Lower lobe of right lung (tissue), 2 donors: ENCODE measurements at regions not wholly inside any gene's neighbourhood (a gene's known extent, or its start where the extent isn't known, plus 50 kb on each side); places are given as distances from the start of the nearest gene placed in this dataset.
A peak's percentile ranks its signal among the peaks of the same experiment; 100 is the strongest.
"Not testable (repeated sequence)": the region's sequence is repeated elsewhere in the genome, so short reads cannot be mapped to it uniquely, and the experiment has no call there.

Source experiments
- ATAC-seq, 2 donors: fragments of 200-7000 bp; cut with Tn5 transposase; one replicate each; pipeline ENCODE4 v1.9.1; 2020 to 2022; ENCODE audit warnings: mild to moderate bottlenecking in 2 of 2, moderate library complexity in 2 of 2
- DNase-seq: peaks from one replicate; pipeline ENCODE4 v3.0.0-alpha.2; 2020
- H3K27ac ChIP-seq: fragments of 200-600 bp; one replicate; pipeline ENCODE4 v1.8.0; 2022
- H3K27me3 ChIP-seq: fragments of 200-600 bp; one replicate; pipeline ENCODE4 v1.8.0; 2022; ENCODE audit warnings: low read depth
- H3K36me3 ChIP-seq: fragments of 200-600 bp; one replicate; pipeline ENCODE4 v1.8.0; 2022; ENCODE audit warnings: mild to moderate bottlenecking
- H3K4me1 ChIP-seq: fragments of 200-600 bp; one replicate; pipeline ENCODE4 v1.8.0; 2022
- H3K4me3 ChIP-seq: fragments of 200-600 bp; one replicate; pipeline ENCODE4 v1.8.0; 2022; ENCODE audit warnings: mild to moderate bottlenecking
- H3K9me3 ChIP-seq: fragments of 200-600 bp; one replicate; pipeline ENCODE4 v1.8.0; 2022
- CTCF ChIP-seq: fragments of 200-600 bp; IDR thresholded peaks from one replicate; pipeline ENCODE4 v1.8.0; 2022; ENCODE audit warnings: antibody characterized with exemption, mild to moderate bottlenecking
- intact Hi-C: fragments of 100-400 bp; cut with DNase I; formaldehyde crosslinking; loops from one replicate; pipeline ENCODE4 v1.11.0; 2022
- donor health status: DM: no; HTN: yes; CAD: no; lungs with severe emphysema.

GRCh38 chr7:16091701-16092310 is 329.5 kb downstream of the CRPPA start:
- Histone ChIP-seq H3K4me3 (no peak overlapping the region), H3K36me3 (no peaks in the 10 kb centered on the region), H3K27me3 (no peaks in the 10 kb centered on the region), H3K4me1 (peaks cover 5% of the 10 kb centered on the region), H3K27ac (no peak overlapping the region), H3K9me3 (no peaks in the 10 kb centered on the region)
- intact Hi-C loops = no loop called here
- no peak for TF ChIP-seq CTCF
- DNase-seq (no peak), ATAC-seq (peak in 1 of 2 donors; percentile 63)

- no peaks in the 10 kb centered on the region for H3K9me3 ChIP-seq
- DNase-seq = no peak
- H3K27me3 ChIP-seq = no peaks in the 10 kb centered on the region
- H3K4me3 ChIP-seq = no peak overlapping the region
- intact Hi-C loops = no loop called here
- no peaks in the 10 kb centered on the region for H3K4me1 ChIP-seq
- H3K36me3 ChIP-seq = no peaks in the 10 kb centered on the region
- no peak for ATAC-seq
- no peak overlapping the region for H3K27ac ChIP-seq
- TF ChIP-seq CTCF = no peak
Measured at GRCh38 chr7:16089801-16090200, 331.5 kb downstream of the CRPPA start.

GRCh38 chr7:16089191-16089590 is 332.1 kb downstream of the CRPPA start:
- no peak for ATAC-seq
- intact Hi-C loops = no loop called here

GRCh38 chr7:16086743-16087142 is 334.6 kb downstream of the CRPPA start:
- TF ChIP-seq CTCF = no peak
- no peaks in the 10 kb centered on the region for H3K36me3 ChIP-seq
- H3K4me1 ChIP-seq = peaks cover 7% of the 10 kb centered on the region
- H3K9me3 ChIP-seq = no peaks in the 10 kb centered on the region
- no peaks in the 10 kb centered on the region for H3K27me3 ChIP-seq
- ATAC-seq = no peak
- no peak overlapping the region for H3K4me3 ChIP-seq
- intact Hi-C loops = no loop called here
- H3K27ac ChIP-seq = no peak overlapping the region
- DNase-seq = no peak

More at GRCh38 chr7:16089191-16089590, 332.1 kb downstream of the CRPPA start:
- H3K4me3 ChIP-seq = no peak overlapping the region
- H3K4me1 ChIP-seq = peaks cover 4% of the 10 kb centered on the region
- no peak for DNase-seq
- no peaks in the 10 kb centered on the region for H3K27me3 ChIP-seq
- no peak overlapping the region for H3K27ac ChIP-seq
- H3K36me3 ChIP-seq = no peaks in the 10 kb centered on the region
- TF ChIP-seq CTCF = no peak
- no peaks in the 10 kb centered on the region for H3K9me3 ChIP-seq

GRCh38 chr7:16085780-16086179 is 335.6 kb downstream of the CRPPA start:
- ATAC-seq, H3K4me3 ChIP-seq, H3K36me3 ChIP-seq, H3K9me3 ChIP-seq, DNase-seq, H3K4me1 ChIP-seq, H3K27ac ChIP-seq, H3K27me3 ChIP-seq, intact Hi-C loops: not testable (repeated sequence)

- no peak for ATAC-seq
- Histone ChIP-seq H3K27me3 (no peaks in the 10 kb centered on the region), H3K4me3 (no peak overlapping the region), H3K4me1 (peaks cover 7% of the 10 kb centered on the region), H3K36me3 (no peaks in the 10 kb centered on the region), H3K9me3 (no peaks in the 10 kb centered on the region), H3K27ac (no peak overlapping the region)
- no peak for TF ChIP-seq CTCF
- DNase-seq = no peak
- intact Hi-C loops = no loop called here
Measured at GRCh38 chr7:16084875-16085274, 336.5 kb downstream of the CRPPA start.
